ENCODE measurements at regions not wholly inside any gene's neighbourhood (a gene's known extent, or its start where the extent isn't known, plus 50 kb on each side); places are given as distances from the start of the nearest gene placed in this dataset.

DNA sequence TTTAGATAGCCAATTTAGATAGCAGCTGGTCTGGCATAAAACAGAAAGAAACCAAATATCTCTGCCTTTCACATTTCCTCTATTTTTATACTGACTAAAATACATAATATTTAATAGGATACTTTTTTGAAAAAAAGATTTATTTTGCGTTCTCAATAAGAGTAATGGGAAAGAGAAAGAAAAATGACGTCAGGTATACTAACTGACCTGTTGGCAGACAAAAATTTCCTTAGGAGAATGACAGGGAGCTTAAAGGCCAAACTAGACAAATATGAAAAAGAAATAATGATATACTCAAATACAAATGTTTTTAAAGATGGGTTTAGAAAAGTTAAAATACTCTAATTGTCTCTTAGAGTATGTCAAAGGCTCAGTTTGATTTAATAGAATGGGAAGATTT is 309.4 kb upstream of the ADGRL3 start (continued):
- TF ChIP-seq, protein P1, sequence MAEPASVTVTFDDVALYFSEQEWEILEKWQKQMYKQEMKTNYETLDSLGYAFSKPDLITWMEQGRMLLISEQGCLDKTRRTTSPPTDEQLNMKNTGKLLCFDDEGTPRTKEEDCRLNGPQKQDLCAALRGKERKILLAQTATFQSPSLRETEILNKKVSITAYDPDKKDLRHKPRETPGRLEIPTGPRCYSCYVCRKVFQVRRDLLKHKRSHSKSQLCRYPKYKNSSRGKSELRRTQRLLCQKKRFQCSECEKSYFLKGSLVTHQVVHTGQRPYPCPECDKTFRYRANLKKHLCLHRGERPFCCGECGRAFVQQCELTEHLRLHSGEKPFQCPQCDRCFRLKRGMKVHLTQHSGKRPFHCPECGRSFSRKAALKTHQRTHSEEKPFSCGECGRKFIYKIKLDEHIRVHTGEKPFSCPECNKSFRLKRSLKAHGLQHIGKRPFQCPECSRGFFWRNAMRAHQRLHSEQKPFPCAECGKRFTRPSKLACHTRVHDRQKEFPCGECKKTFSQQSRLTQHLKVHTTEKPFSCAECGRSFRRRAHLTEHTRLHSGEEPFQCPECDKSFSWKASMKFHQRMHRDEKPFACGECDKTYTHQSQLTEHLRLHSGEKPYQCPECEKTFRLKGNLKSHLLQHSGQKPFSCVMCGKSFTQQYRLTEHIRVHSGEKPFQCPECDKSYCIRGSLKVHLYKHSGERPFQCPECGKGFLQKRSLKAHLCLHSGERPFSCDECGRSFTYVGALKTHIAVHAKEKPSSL (CRISPR knock-in tag; conservative IDR thresholded peaks at IDR 0.05): no peak
- TF ChIP-seq ZNF671 (CRISPR knock-in tag; IDR thresholded peaks at IDR 0.05) (no peak), MXD4 (CRISPR knock-in tag; IDR thresholded peaks at IDR 0.05; ENCODE audit: borderline replicate concordance) (no peak)
- TF ChIP-seq, protein P2, sequence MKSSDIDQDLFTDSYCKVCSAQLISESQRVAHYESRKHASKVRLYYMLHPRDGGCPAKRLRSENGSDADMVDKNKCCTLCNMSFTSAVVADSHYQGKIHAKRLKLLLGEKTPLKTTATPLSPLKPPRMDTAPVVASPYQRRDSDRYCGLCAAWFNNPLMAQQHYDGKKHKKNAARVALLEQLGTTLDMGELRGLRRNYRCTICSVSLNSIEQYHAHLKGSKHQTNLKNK (CRISPR knock-in tag; IDR thresholded peaks at IDR 0.05): no peak

DNA sequence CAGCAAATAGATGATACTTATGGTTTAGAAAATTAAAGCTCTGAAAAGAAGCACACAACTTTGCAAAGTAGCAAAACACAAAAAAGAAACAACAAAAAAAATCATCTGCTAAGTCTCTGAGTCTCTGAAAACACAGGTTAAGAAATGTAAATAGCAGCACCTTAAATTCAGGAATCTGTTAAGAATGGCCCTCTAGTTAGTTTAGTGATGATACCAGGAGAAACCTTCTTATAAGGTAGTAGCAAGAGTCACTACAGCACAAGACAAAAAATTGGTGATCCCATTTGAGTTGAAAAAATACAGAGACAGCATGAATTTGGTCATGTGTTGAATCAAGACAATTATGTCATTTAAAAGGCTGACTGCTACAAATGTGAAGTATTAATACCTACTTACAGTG is 308.2 kb upstream of the ADGRL3 start:
- Mint-ChIP-seq H3K4me3 (no peak overlapping the region), H3K36me3 (no peaks in the 10 kb centered on the region), H3K9me3 (peaks cover 12% of the 10 kb centered on the region), H3K27me3 (ENCODE audit: low read depth) (no peaks in the 10 kb centered on the region), H3K4me1 (peaks cover 16% of the 10 kb centered on the region), H3K27ac (peak overlapping the region; percentile 48)
- ChIA-PET POLR2A (no interaction called here), CTCF (no interaction called here)
- no peak for DNase-seq (ENCODE audit: low spot score)
- no peak for TF ChIP-seq RELA (CRISPR knock-in tag; IDR thresholded peaks at IDR 0.05; ENCODE audit: borderline replicate concordance)
- TF ChIP-seq JAZF1 (CRISPR knock-in tag; IDR thresholded peaks at IDR 0.05): no peak
- TF ChIP-seq, protein P3, sequence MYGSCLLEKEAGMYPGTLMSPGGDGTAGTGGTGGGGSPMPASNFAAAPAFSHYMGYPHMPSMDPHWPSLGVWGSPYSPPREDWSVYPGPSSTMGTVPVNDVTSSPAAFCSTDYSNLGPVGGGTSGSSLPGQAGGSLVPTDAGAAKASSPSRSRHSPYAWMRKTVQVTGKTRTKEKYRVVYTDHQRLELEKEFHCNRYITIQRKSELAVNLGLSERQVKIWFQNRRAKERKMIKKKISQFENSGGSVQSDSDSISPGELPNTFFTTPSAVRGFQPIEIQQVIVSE (CRISPR knock-in tag; IDR thresholded peaks at IDR 0.05; ENCODE audit: borderline replicate concordance): no peak
- no peak for TF ChIP-seq ZNF121 (CRISPR knock-in tag; IDR thresholded peaks at IDR 0.05)
- no peak for TF ChIP-seq HMGA2 (CRISPR knock-in tag; IDR thresholded peaks at IDR 0.05)
- no peak for TF ChIP-seq SOX15 (CRISPR knock-in tag; IDR thresholded peaks at IDR 0.05)
- TF ChIP-seq TEAD4 (CRISPR knock-in tag; IDR thresholded peaks at IDR 0.05): no peak
- TF ChIP-seq SMAD4 (CRISPR knock-in tag; IDR thresholded peaks at IDR 0.05): no peak
- TF ChIP-seq TP53 (CRISPR knock-in tag; IDR thresholded peaks at IDR 0.05): no peak
- TF ChIP-seq, protein P4, sequence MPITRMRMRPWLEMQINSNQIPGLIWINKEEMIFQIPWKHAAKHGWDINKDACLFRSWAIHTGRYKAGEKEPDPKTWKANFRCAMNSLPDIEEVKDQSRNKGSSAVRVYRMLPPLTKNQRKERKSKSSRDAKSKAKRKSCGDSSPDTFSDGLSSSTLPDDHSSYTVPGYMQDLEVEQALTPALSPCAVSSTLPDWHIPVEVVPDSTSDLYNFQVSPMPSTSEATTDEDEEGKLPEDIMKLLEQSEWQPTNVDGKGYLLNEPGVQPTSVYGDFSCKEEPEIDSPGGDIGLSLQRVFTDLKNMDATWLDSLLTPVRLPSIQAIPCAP (CRISPR knock-in tag; IDR thresholded peaks at IDR 0.05): no peak
- TF ChIP-seq, protein P5, sequence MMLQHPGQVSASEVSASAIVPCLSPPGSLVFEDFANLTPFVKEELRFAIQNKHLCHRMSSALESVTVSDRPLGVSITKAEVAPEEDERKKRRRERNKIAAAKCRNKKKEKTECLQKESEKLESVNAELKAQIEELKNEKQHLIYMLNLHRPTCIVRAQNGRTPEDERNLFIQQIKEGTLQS (CRISPR knock-in tag; conservative IDR thresholded peaks at IDR 0.05): no peak
- TF ChIP-seq TEAD1 (CRISPR knock-in tag; IDR thresholded peaks at IDR 0.05): no peak
- TF ChIP-seq OVOL2 (CRISPR knock-in tag; IDR thresholded peaks at IDR 0.05; ENCODE audit: borderline replicate concordance): no peak
- TF ChIP-seq IRF2 (CRISPR knock-in tag; IDR thresholded peaks at IDR 0.05; ENCODE audit: borderline replicate concordance, low read depth): no peak
- TF ChIP-seq, protein P6, sequence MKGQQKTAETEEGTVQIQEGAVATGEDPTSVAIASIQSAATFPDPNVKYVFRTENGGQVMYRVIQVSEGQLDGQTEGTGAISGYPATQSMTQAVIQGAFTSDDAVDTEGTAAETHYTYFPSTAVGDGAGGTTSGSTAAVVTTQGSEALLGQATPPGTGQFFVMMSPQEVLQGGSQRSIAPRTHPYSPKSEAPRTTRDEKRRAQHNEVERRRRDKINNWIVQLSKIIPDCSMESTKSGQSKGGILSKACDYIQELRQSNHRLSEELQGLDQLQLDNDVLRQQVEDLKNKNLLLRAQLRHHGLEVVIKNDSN (CRISPR knock-in tag; IDR thresholded peaks at IDR 0.05): no peak
- TF ChIP-seq, protein P7, sequence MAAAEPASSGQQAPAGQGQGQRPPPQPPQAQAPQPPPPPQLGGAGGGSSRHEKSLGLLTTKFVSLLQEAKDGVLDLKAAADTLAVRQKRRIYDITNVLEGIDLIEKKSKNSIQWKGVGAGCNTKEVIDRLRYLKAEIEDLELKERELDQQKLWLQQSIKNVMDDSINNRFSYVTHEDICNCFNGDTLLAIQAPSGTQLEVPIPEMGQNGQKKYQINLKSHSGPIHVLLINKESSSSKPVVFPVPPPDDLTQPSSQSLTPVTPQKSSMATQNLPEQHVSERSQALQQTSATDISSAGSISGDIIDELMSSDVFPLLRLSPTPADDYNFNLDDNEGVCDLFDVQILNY (CRISPR knock-in tag; IDR thresholded peaks at IDR 0.05): no peak
- TF ChIP-seq, protein P8, sequence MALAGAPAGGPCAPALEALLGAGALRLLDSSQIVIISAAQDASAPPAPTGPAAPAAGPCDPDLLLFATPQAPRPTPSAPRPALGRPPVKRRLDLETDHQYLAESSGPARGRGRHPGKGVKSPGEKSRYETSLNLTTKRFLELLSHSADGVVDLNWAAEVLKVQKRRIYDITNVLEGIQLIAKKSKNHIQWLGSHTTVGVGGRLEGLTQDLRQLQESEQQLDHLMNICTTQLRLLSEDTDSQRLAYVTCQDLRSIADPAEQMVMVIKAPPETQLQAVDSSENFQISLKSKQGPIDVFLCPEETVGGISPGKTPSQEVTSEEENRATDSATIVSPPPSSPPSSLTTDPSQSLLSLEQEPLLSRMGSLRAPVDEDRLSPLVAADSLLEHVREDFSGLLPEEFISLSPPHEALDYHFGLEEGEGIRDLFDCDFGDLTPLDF (CRISPR knock-in tag; IDR thresholded peaks at IDR 0.05): no peak
- TF ChIP-seq, protein P9, sequence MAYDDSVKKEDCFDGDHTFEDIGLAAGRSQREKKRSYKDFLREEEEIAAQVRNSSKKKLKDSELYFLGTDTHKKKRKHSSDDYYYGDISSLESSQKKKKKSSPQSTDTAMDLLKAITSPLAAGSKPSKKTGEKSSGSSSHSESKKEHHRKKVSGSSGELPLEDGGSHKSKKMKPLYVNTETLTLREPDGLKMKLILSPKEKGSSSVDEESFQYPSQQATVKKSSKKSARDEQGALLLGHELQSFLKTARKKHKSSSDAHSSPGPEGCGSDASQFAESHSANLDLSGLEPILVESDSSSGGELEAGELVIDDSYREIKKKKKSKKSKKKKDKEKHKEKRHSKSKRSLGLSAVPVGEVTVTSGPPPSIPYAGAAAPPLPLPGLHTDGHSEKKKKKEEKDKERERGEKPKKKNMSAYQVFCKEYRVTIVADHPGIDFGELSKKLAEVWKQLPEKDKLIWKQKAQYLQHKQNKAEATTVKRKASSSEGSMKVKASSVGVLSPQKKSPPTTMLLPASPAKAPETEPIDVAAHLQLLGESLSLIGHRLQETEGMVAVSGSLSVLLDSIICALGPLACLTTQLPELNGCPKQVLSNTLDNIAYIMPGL (CRISPR knock-in tag; IDR thresholded peaks at IDR 0.05): no peak
- no peak for TF ChIP-seq ZNF416 (CRISPR knock-in tag; IDR thresholded peaks at IDR 0.05)
- TF ChIP-seq RORB (CRISPR knock-in tag; IDR thresholded peaks at IDR 0.05): no peak
- peak; percentile 80 for ATAC-seq

Measured in WTC11 (cell line).